Neural progenitor cell (in vitro differentiated cells): ENCODE measurements at regions not wholly inside any gene's neighbourhood (a gene's known extent, or its start where the extent isn't known, plus 50 kb on each side); places are given as distances from the start of the nearest gene placed in this dataset.

Source experiments
- DNase-seq: peaks from one replicate; pipeline ENCODE4 v3.0.0-alpha.2; 2016; ENCODE audit warnings: low spot score
- H2AFZ ChIP-seq: fragments of 200-600 bp; sonication (generic); replicated peaks from 2 replicates; pipeline ENCODE4 v1.6.1; 2016; ENCODE audit warnings: antibody characterized with exemption
- H3F3A ChIP-seq: fragments of 200-600 bp; sonication (generic); 2 replicates; pipeline ENCODE4 v1.6.1; 2016; ENCODE audit warnings: antibody characterized with exemption, low read depth
- H3K27ac ChIP-seq: fragments of 200-600 bp; sonication (generic); 2 replicates; pipeline ENCODE4 v1.5.1; 2016; ENCODE audit warnings: mild to moderate bottlenecking
- H3K27me3 ChIP-seq: fragments of 200-600 bp; sonication (generic); 2 replicates; pipeline ENCODE4 v1.6.1; 2016; ENCODE audit warnings: mild to moderate bottlenecking, moderate library complexity
- H3K36me3 ChIP-seq: fragments of 200-600 bp; sonication (generic); 2 replicates; pipeline ENCODE4 v1.5.1; 2016
- H3K4me1 ChIP-seq: fragments of 200-600 bp; sonication (generic); 2 replicates; pipeline ENCODE4 v1.6.1; 2016; ENCODE audit warnings: mixed run types
- H3K4me2 ChIP-seq: fragments of 200-600 bp; sonication (generic); 2 replicates; pipeline ENCODE4 v1.6.1; 2016
- H3K4me3 ChIP-seq: fragments of 200-600 bp; sonication (generic); 2 replicates; pipeline ENCODE4 v1.5.1; 2016
- H3K79me2 ChIP-seq: fragments of 200-600 bp; sonication (generic); 2 replicates; pipeline ENCODE4 v1.6.1; 2016; ENCODE audit warnings: low read depth
- H3K9ac ChIP-seq: fragments of 200-600 bp; sonication (generic); 2 replicates; pipeline ENCODE4 v1.6.1; 2016
- H3K9me3 ChIP-seq: fragments of 200-600 bp; sonication (generic); 2 replicates; pipeline ENCODE4 v1.5.1; 2016; ENCODE audit warnings: low read depth
- H4K20me1 ChIP-seq: fragments of 200-600 bp; sonication (generic); 2 replicates; pipeline ENCODE4 v1.6.1; 2016; ENCODE audit warnings: low read depth
- H3K27ac Mint-ChIP-seq: 3 replicates; pipeline ENCODE4 v1.8.0; 2021; ENCODE audit warnings: mixed read lengths
- H3K27me3 Mint-ChIP-seq: 2 replicates; pipeline ENCODE4 v1.8.0; 2022; ENCODE audit warnings: low read depth, mild to moderate bottlenecking, inconsistent platforms, moderate library complexity, mixed read lengths; ENCODE audit not compliant: insufficient read depth
- H3K36me3 Mint-ChIP-seq: 3 replicates; pipeline ENCODE4 v1.8.0; 2021; ENCODE audit warnings: mixed read lengths
- H3K4me1 Mint-ChIP-seq: 3 replicates; pipeline ENCODE4 v1.8.0; 2021; ENCODE audit warnings: mixed read lengths
- H3K4me3 Mint-ChIP-seq: 3 replicates; pipeline ENCODE4 v1.8.0; 2021; ENCODE audit warnings: mild to moderate bottlenecking, moderate library complexity, mixed read lengths
- H3K9me3 Mint-ChIP-seq: 3 replicates; pipeline ENCODE4 v1.8.0; 2020; ENCODE audit warnings: mixed read lengths
- EZH2 ChIP-seq: fragments of 200-600 bp; sonication (generic); IDR thresholded peaks from 2 replicates; pipeline ENCODE4 v1.6.1; 2017; ENCODE audit warnings: antibody characterized with exemption, mild to moderate bottlenecking, moderate library complexity
- EZH2phosphoT487 ChIP-seq: fragments of 200-600 bp; sonication (generic); IDR thresholded peaks from 2 replicates; pipeline ENCODE4 v1.6.1; 2017; ENCODE audit warnings: antibody characterized with exemption
- TF ChIP-seq, protein P1 (sequence below): fragments of 200-600 bp; sonication (generic); IDR thresholded peaks from 2 replicates; pipeline ENCODE4 v1.5.1; 2017; ENCODE audit warnings: antibody characterized with exemption, mild to moderate bottlenecking

DNA sequence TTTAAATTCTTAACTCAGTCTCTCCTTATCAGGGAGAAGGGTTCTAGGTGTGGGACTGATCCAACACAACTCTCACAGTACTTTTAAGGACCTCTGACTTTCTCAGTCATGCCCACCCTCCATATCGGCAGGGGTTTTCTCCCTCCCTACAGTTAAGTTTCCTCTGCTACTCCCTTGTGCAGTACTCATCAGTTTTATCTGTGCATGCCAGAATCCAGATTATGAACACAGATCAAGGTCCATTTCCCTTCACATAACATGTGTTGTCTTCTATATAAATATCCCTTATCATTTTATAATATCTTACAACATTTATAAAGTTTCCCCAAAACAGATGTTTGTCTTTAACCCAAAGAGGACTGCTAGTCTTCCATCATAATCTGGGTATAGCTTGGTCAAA, 986.5 kb upstream of the ARRDC3 start:
- TF ChIP-seq EZH2phosphoT487, result no peak
- TF ChIP-seq, protein P1, sequence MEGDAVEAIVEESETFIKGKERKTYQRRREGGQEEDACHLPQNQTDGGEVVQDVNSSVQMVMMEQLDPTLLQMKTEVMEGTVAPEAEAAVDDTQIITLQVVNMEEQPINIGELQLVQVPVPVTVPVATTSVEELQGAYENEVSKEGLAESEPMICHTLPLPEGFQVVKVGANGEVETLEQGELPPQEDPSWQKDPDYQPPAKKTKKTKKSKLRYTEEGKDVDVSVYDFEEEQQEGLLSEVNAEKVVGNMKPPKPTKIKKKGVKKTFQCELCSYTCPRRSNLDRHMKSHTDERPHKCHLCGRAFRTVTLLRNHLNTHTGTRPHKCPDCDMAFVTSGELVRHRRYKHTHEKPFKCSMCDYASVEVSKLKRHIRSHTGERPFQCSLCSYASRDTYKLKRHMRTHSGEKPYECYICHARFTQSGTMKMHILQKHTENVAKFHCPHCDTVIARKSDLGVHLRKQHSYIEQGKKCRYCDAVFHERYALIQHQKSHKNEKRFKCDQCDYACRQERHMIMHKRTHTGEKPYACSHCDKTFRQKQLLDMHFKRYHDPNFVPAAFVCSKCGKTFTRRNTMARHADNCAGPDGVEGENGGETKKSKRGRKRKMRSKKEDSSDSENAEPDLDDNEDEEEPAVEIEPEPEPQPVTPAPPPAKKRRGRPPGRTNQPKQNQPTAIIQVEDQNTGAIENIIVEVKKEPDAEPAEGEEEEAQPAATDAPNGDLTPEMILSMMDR, result no peak
- no peak for TF ChIP-seq EZH2
- H3K27ac ChIP-seq, result no peak overlapping the region
- Mint-ChIP-seq H3K27me3 (no peaks in the 10 kb centered on the region), H3K27ac (no peak overlapping the region), H3K36me3 (no peaks in the 10 kb centered on the region), H3K9me3 (peaks cover 8% of the 10 kb centered on the region), H3K4me1 (no peaks in the 10 kb centered on the region), H3K4me3 (no peak overlapping the region)
- H4K20me1 ChIP-seq, result no peaks in the 10 kb centered on the region
- no peaks in the 10 kb centered on the region for H3K9me3 ChIP-seq
- no peak overlapping the region for H3K9ac ChIP-seq
- no peaks in the 10 kb centered on the region for H3F3A ChIP-seq
- no peaks in the 10 kb centered on the region for H3K27me3 ChIP-seq
- H3K4me2 ChIP-seq, result no peak overlapping the region
- H3K36me3 ChIP-seq, result no peaks in the 10 kb centered on the region
- H2AFZ ChIP-seq, result peak overlapping the region; percentile 40
- H3K79me2 ChIP-seq, result no peaks in the 10 kb centered on the region
- peaks cover 9% of the 10 kb centered on the region for H3K4me1 ChIP-seq
- no peak for DNase-seq
- no peak overlapping the region for H3K4me3 ChIP-seq

DNA sequence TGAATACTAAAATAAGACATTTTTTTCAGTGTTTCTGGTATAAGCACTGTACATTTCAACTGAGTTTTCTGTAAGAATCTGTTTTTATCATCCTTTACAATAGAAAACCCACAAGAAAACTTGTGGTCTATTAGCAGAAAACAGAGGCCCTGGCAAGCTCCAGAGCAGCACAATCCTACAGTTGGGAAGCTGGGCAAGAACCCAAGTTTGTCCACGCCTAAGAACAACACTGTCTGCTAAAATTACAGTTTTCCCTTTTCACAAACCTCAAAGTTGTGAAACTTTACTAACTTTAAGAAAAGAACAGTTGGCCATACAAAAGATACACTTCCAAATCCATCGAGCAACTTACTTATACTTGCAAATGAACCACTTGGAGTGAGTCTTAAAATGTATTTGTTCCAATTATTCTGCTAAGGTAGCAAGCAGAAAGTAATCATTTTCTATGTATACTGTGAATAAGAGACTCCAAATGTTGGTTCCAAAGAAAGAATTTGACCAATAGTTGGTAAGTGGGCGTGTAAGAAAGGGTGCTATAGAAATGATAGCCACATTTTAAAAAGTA, 982.0 kb upstream of the ARRDC3 start:
- DNase-seq, result no peak
- Mint-ChIP-seq H3K4me3 (no peak overlapping the region), H3K27me3 (no peaks in the 10 kb centered on the region), H3K9me3 (peaks cover 8% of the 10 kb centered on the region), H3K36me3 (no peaks in the 10 kb centered on the region), H3K4me1 (no peaks in the 10 kb centered on the region), H3K27ac (no peak overlapping the region)
- H3K4me2 ChIP-seq, result no peak overlapping the region
- no peaks in the 10 kb centered on the region for H3K36me3 ChIP-seq
- no peaks in the 10 kb centered on the region for H3K4me1 ChIP-seq
- no peak overlapping the region for H3K27ac ChIP-seq
- no peaks in the 10 kb centered on the region for H3K9me3 ChIP-seq
- H3K27me3 ChIP-seq, result no peaks in the 10 kb centered on the region
- H3K9ac ChIP-seq, result no peak overlapping the region
- H2AFZ ChIP-seq, result no peak overlapping the region
- H3K79me2 ChIP-seq, result no peaks in the 10 kb centered on the region
- TF ChIP-seq EZH2 (no peak), EZH2phosphoT487 (no peak)
- TF ChIP-seq, protein P1, result no peak
- no peaks in the 10 kb centered on the region for H3F3A ChIP-seq
- no peaks in the 10 kb centered on the region for H4K20me1 ChIP-seq
- H3K4me3 ChIP-seq, result no peak overlapping the region

DNA sequence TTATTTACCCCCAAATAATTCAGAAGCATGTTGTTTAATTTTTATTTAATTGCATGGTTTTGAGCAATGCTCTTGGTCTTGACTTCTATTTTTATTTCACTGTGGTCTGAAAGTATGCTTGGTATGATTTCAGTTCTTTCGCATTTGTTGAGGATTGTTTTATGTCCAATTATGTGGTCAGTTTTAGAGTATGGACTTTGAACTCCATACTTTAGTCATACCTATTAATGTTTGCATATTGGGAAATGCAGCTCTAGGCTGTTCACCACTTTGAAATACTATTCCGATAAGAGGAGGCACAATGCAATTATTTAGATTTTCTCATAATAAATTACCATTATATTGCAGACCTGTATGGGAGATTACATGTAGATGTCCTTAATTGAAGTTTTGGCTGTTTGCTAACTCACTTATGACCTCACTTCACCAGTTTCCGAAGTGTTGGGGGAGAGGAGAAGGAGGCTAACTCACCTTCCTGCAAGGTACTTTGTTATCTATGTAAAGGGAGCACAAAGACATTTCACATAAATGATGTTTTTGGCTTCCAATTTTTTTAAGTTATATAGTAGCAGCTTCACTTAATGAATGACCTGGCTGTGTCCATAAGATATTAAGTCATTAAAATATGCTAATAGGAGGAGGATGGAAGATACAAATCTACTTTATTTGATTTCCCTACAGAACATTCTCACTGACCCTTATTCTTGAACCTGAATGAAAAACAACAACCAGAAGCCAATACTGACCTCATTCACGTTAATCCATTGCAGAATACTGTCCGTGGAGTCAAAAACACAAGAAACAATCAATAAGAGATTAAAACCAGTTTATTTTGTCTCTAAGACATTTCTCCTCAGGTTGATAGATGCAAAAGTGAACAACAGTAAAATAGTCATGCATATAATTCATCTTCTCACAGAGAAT, 970.3 kb upstream of the ARRDC3 start:
- H4K20me1 ChIP-seq, result no peaks in the 10 kb centered on the region
- H3K36me3 ChIP-seq, result no peaks in the 10 kb centered on the region
- peaks cover 4% of the 10 kb centered on the region for H3K36me3 Mint-ChIP-seq
- no peak overlapping the region for H3K27ac Mint-ChIP-seq
- H3K9me3 ChIP-seq, result no peaks in the 10 kb centered on the region
- no peaks in the 10 kb centered on the region for H3K79me2 ChIP-seq
- no peaks in the 10 kb centered on the region for H3K4me1 ChIP-seq
- no peak overlapping the region for H3K9ac ChIP-seq
- no peak for TF ChIP-seq EZH2phosphoT487
- no peak for TF ChIP-seq EZH2
- TF ChIP-seq, protein P1, result no peak
- H2AFZ ChIP-seq, result no peak overlapping the region
- H3K4me3 ChIP-seq, result no peak overlapping the region
- no peak for DNase-seq
- no peaks in the 10 kb centered on the region for H3F3A ChIP-seq
- H3K27me3 Mint-ChIP-seq, result peaks cover 5% of the 10 kb centered on the region
- peaks cover 31% of the 10 kb centered on the region for H3K9me3 Mint-ChIP-seq
- H3K27me3 ChIP-seq, result no peaks in the 10 kb centered on the region
- H3K4me2 ChIP-seq, result no peak overlapping the region
- H3K27ac ChIP-seq, result no peak overlapping the region
- no peak overlapping the region for H3K4me3 Mint-ChIP-seq
- H3K4me1 Mint-ChIP-seq, result no peaks in the 10 kb centered on the region
